A673 (cell line): ENCODE measurements at regions not wholly inside any gene's neighbourhood (a gene's known extent, or its start where the extent isn't known, plus 50 kb on each side); places are given as distances from the start of the nearest gene placed in this dataset.

Experiments
- BruUV-seq: library from RNA; stranded (reverse); fragments of 400-500 nt; replicated peaks from 2 replicates; lab custom pipeline; 2021; lab: Mats Ljungman, UMichigan
- CTCF ChIA-PET: fragments of 300-600 bp; sonication (Branson Sonifier 250); formaldehyde crosslinking; loops from one replicate; lab custom pipeline; 2022; ENCODE audit warnings: antibody characterized with exemption; lab: Charles Lee
- POLR2A ChIA-PET: fragments of 300-600 bp; sonication (Branson Sonifier 250); formaldehyde crosslinking; loops from one replicate; lab custom pipeline; 2022; ENCODE audit warnings: antibody characterized with exemption; ENCODE audit not compliant: low non-redundant PET; lab: Charles Lee
- DNase-seq: peaks from one replicate; pipeline ENCODE4 v3.0.0-alpha.2; 2015; ENCODE audit warnings: low spot score
- H3K27ac ChIP-seq: fragments of 200-600 bp; sonication (generic); 2 replicates; pipeline ENCODE4 v1.5.1; 2016; ENCODE audit warnings: mixed run types, low read depth, mild to moderate bottlenecking, mixed read lengths, antibody characterized with exemption, low read length; ENCODE audit not compliant: poor library complexity, severe bottlenecking
- H3K27me3 ChIP-seq: fragments of 200-600 bp; sonication (generic); replicated peaks from 2 replicates; pipeline ENCODE4 v1.6.1; 2017; ENCODE audit warnings: mixed run types, low read depth, mild to moderate bottlenecking, mixed read lengths, antibody characterized with exemption, low read length; ENCODE audit not compliant: insufficient read depth, poor library complexity
- H3K36me3 ChIP-seq: fragments of 200-600 bp; sonication (generic); 2 replicates; pipeline ENCODE4 v1.6.1; 2016; ENCODE audit warnings: mixed run types, mild to moderate bottlenecking, mixed read lengths, antibody characterized with exemption, low read length; ENCODE audit not compliant: insufficient read depth, poor library complexity, severe bottlenecking
- H3K4me1 ChIP-seq: fragments of 200-600 bp; sonication (generic); 2 replicates; pipeline ENCODE4 v1.6.1; 2017; ENCODE audit warnings: mixed run types, mild to moderate bottlenecking, mixed read lengths, antibody characterized with exemption, low read length; ENCODE audit not compliant: insufficient read depth, poor library complexity, severe bottlenecking
- H3K4me3 ChIP-seq: fragments of 200-600 bp; sonication (generic); 2 replicates; pipeline ENCODE4 v1.5.1; 2016; ENCODE audit warnings: low read depth, mixed run types, mild to moderate bottlenecking, mixed read lengths, low read length; ENCODE audit not compliant: poor library complexity, severe bottlenecking
- H3K9me3 ChIP-seq: fragments of 200-600 bp; sonication (generic); 2 replicates; pipeline ENCODE4 v1.6.1; 2016; ENCODE audit warnings: mixed run types, low read depth, mild to moderate bottlenecking, mixed read lengths, antibody characterized with exemption, low read length; ENCODE audit not compliant: poor library complexity, severe bottlenecking
- EZH2 ChIP-seq: fragments of 200-600 bp; sonication (generic); IDR thresholded peaks from 2 replicates; pipeline ENCODE4 v1.6.1; 2017; ENCODE audit warnings: borderline replicate concordance, low read depth, mild to moderate bottlenecking, mixed read lengths, antibody characterized with exemption, low read length; ENCODE audit not compliant: poor library complexity, severe bottlenecking
- intact Hi-C: fragments of 100-400 bp; cut with micrococcal nuclease; formaldehyde crosslinking; loops from one replicate; pipeline ENCODE4 v1.10.0; 2022; ENCODE audit not compliant: unreplicated experiment
- TF ChIP-seq, protein P1 (sequence below): fragments of 300-800, 200-600 bp; sonication (generic); conservative IDR thresholded peaks from 2 replicates; pipeline ENCODE4 v1.5.1; 2017; ENCODE audit warnings: low read depth, mild to moderate bottlenecking, antibody characterized with exemption, low read length, moderate library complexity, mixed read lengths

DNA sequence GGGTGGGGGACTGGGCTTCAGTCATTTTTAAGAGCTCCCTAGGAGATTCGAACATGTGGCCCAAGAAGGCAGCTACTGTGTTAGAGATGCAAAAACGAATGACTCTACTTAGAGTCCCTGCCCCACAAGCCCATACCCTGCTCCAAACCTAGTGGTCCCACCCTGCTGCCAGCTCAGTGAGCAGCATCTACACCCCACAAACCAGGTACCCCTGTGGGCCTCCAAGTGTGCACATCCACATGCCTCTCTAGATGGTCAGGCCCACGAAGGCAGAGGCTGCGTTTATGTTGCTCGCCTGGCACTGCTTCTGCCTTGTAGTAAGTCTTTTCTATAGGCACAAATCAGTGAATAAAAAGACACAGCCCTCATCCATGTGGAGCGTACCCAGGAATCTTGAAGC, 112.6 kb downstream of the PDCL3 start:
- POLR2A ChIA-PET = no interaction called here
- CTCF ChIA-PET = no interaction called here
- Histone ChIP-seq H3K4me1 (no peaks in the 10 kb centered on the region), H3K27me3 (no peaks in the 10 kb centered on the region), H3K4me3 (no peak overlapping the region), H3K9me3 (no peaks in the 10 kb centered on the region), H3K27ac (no peak overlapping the region), H3K36me3 (no peaks in the 10 kb centered on the region)
- BruUV-seq = no TSS peak
- no peak for DNase-seq
- TF ChIP-seq, protein P1, sequence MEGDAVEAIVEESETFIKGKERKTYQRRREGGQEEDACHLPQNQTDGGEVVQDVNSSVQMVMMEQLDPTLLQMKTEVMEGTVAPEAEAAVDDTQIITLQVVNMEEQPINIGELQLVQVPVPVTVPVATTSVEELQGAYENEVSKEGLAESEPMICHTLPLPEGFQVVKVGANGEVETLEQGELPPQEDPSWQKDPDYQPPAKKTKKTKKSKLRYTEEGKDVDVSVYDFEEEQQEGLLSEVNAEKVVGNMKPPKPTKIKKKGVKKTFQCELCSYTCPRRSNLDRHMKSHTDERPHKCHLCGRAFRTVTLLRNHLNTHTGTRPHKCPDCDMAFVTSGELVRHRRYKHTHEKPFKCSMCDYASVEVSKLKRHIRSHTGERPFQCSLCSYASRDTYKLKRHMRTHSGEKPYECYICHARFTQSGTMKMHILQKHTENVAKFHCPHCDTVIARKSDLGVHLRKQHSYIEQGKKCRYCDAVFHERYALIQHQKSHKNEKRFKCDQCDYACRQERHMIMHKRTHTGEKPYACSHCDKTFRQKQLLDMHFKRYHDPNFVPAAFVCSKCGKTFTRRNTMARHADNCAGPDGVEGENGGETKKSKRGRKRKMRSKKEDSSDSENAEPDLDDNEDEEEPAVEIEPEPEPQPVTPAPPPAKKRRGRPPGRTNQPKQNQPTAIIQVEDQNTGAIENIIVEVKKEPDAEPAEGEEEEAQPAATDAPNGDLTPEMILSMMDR = no peak
- TF ChIP-seq EZH2 = no peak
- intact Hi-C loops = no loop called here

- Histone ChIP-seq H3K9me3 (no peaks in the 10 kb centered on the region), H3K27me3 (no peaks in the 10 kb centered on the region), H3K4me1 (no peaks in the 10 kb centered on the region), H3K4me3 (no peak overlapping the region), H3K36me3 (no peaks in the 10 kb centered on the region), H3K27ac (no peak overlapping the region)
- ChIA-PET CTCF (no interaction called here), POLR2A (no interaction called here)
- BruUV-seq = no TSS peak
- intact Hi-C loops = no loop called here
- DNase-seq = no peak
- TF ChIP-seq, protein P1 = no peak
- no peak for TF ChIP-seq EZH2
Observed at GRCh38 chr2:100675855-100676254, 113.1 kb downstream of the PDCL3 start.

- DNase-seq = no peak
- Histone ChIP-seq H3K36me3 (no peaks in the 10 kb centered on the region), H3K27me3 (no peaks in the 10 kb centered on the region), H3K27ac (no peak overlapping the region), H3K4me3 (no peak overlapping the region), H3K4me1 (no peaks in the 10 kb centered on the region), H3K9me3 (no peaks in the 10 kb centered on the region)
- CTCF ChIA-PET = no interaction called here
- TF ChIP-seq, protein P1 = no peak
- TF ChIP-seq EZH2 = no peak
- intact Hi-C loops = no loop called here
- BruUV-seq = no TSS peak
- POLR2A ChIA-PET = no interaction called here
Observed at GRCh38 chr2:100676346-100676745, 113.6 kb downstream of the PDCL3 start.
